Bronchial epithelial cell (primary cell): ENCODE measurements at regions not wholly inside any gene's neighbourhood (a gene's known extent, or its start where the extent isn't known, plus 50 kb on each side); places are given as distances from the start of the nearest gene placed in this dataset.

Experiments
- DNase-seq: peaks from one replicate; pipeline ENCODE4 v3.0.0-alpha.2; 2010; ENCODE audit warnings: low read depth
- FAIRE-seq: peaks from 2 replicates; lab custom pipeline; 2011; peaks lifted over from hg19 to GRCh38; lab: Jason Lieb, UNC
- H3K27me3 ChIP-seq: 2 replicates; pipeline ENCODE4 v1.5.1; 2011; ENCODE audit warnings: low read length; ENCODE audit not compliant: control insufficient read depth, insufficient read depth
- H3K36me3 ChIP-seq: 2 replicates; pipeline ENCODE4 v1.5.1; 2011; ENCODE audit warnings: low read length; ENCODE audit not compliant: control insufficient read depth, insufficient read depth
- H3K4me3 ChIP-seq: 2 replicates; pipeline ENCODE4 v1.5.1; 2011; ENCODE audit warnings: mild to moderate bottlenecking, low read depth, low read length, control low read depth
- TF ChIP-seq, protein P1 (sequence below): IDR thresholded peaks from 2 replicates; pipeline ENCODE4 v1.5.1; 2011; ENCODE audit warnings: mild to moderate bottlenecking, moderate library complexity, low read length, control low read depth, inconsistent platforms; ENCODE audit not compliant: insufficient read depth, severe bottlenecking

DNA sequence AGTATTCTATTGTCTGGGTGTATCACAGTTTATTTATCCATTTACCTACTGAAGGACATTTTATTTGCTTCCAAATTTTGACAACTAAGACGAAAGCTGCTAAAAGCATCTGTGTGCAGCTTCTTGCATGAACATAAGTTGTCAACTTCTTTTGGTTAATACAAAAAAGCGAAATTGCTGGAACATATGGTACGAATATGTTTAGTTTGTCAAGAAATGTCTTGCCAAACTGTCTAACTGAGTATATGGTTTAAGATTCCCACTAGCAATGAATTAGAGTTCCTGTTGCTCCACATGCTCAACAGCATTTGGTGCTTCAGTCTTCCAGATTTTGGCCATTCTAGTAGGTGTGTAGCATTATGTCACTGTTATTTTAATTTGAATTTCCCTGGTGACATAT lies 372.3 kb upstream of the NRXN1 start:
- Histone ChIP-seq H3K36me3 (no peaks in the 10 kb centered on the region), H3K4me3 (no peak overlapping the region), H3K27me3 (no peaks in the 10 kb centered on the region)
- TF ChIP-seq, protein P1, sequence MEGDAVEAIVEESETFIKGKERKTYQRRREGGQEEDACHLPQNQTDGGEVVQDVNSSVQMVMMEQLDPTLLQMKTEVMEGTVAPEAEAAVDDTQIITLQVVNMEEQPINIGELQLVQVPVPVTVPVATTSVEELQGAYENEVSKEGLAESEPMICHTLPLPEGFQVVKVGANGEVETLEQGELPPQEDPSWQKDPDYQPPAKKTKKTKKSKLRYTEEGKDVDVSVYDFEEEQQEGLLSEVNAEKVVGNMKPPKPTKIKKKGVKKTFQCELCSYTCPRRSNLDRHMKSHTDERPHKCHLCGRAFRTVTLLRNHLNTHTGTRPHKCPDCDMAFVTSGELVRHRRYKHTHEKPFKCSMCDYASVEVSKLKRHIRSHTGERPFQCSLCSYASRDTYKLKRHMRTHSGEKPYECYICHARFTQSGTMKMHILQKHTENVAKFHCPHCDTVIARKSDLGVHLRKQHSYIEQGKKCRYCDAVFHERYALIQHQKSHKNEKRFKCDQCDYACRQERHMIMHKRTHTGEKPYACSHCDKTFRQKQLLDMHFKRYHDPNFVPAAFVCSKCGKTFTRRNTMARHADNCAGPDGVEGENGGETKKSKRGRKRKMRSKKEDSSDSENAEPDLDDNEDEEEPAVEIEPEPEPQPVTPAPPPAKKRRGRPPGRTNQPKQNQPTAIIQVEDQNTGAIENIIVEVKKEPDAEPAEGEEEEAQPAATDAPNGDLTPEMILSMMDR, result no peak
- FAIRE-seq (no peak), DNase-seq (no peak)

DNA sequence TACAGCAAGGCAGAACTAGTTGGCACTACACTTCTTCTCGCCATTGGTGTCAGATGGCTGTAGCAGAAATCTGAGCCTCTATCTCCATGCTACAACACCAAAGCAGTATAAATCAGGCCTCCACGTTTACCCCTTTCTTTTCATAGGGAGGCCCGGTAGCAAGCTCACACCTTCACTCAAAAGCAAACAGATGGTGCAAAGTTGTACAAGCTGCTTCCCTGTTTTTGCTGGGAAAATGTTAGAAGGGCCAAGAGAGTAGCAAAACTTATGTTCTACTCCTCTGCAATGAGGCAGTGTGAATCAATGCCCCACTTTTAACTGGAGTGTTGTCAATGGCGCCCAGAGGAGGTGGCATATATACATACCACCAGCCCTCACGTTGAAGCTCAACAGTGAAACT lies 369.6 kb upstream of the NRXN1 start:
- H3K36me3 ChIP-seq, result no peaks in the 10 kb centered on the region
- DNase-seq (no peak), FAIRE-seq (no peak)
- no peaks in the 10 kb centered on the region for H3K27me3 ChIP-seq
- H3K4me3 ChIP-seq, result no peak overlapping the region
- TF ChIP-seq, protein P1, result no peak

DNA sequence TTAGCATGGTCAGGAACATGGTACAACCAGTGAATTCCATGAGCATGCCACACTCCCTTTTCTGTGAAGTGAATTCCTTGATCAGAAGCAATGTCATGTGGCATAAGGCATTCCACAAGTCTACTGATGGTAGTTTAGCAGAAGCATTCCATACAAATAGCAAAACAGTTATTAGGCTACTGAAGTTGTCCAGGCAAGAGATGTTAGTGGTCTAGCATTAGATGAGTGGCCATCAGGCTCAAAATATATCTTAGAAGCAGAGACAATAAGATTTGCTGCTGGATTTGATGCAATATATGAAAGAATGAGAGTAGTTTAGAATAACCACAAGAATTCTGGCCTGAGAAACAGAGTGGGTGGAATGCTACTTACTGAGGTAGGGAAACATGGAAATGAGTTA lies 355.3 kb upstream of the NRXN1 start:
- Histone ChIP-seq H3K27me3 (no peaks in the 10 kb centered on the region), H3K4me3 (no peak overlapping the region), H3K36me3 (no peaks in the 10 kb centered on the region)
- TF ChIP-seq, protein P1, result no peak
- no peak for FAIRE-seq
- no peak for DNase-seq

DNA sequence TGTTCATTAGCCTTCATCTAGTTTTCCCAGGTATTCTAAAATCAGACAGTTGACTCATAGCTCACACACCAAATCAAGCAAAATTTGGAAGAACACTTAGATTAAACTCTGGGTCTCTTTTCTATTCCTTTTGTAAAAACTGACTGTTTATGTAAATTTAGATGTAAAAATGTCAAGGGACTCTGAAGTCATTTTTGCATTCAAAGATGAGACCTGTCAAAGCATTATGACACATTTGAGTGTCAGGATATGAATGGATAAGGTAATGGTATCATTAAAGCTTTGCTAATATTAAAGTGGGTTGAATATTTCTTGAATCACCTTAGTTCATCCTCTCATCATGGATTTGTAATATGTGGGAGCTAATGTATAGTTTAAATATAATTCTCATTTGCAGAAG lies 348.1 kb upstream of the NRXN1 start:
- Histone ChIP-seq H3K36me3 (no peaks in the 10 kb centered on the region), H3K27me3 (no peaks in the 10 kb centered on the region), H3K4me3 (no peak overlapping the region)
- DNase-seq (no peak), FAIRE-seq (no peak)
- TF ChIP-seq, protein P1, result no peak

DNA sequence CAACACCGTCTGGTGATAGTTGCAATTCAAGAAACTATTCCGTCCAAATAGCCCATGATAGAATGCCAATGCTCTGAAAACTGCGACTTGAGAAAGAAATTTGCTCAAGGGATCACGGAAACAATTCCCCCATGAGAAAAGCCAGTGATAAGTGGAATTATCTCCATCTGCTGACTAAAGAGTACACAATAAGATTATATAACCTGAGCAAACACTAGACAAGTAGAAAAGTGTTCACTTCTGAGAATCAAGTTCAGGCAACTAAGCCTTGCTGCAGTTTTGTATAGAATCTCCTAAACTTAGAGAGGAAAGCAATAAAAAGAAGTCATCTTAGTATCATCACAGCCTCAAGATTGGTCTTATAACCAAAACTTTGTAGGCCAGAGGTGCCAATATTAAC lies 336.3 kb upstream of the NRXN1 start:
- Histone ChIP-seq H3K27me3 (no peaks in the 10 kb centered on the region), H3K36me3 (no peaks in the 10 kb centered on the region), H3K4me3 (no peak overlapping the region)
- no peak for DNase-seq
- FAIRE-seq, result no peak
- TF ChIP-seq, protein P1, result no peak

DNA sequence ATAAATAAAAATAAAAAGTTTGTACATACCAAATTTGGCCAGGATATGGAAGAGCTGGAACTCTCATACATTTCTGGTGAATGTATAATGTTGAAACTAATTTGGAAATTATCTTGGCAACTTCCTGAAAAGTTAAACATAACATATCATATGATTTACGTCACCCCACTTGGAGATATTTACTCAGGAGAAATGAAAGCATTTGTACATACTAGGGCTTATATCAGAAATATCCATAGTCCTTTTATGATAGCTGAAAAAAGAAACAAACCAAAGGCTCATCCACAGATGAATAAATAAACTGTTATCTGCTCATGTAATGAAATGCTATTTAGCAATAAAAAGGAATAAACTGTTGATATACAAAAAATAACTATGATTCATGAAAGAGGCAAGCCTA lies 318.2 kb upstream of the NRXN1 start:
- DNase-seq, result peak; percentile 65
- no peaks in the 10 kb centered on the region for H3K27me3 ChIP-seq
- H3K4me3 ChIP-seq, result no peak overlapping the region
- no peak for FAIRE-seq
- H3K36me3 ChIP-seq, result no peaks in the 10 kb centered on the region
- TF ChIP-seq, protein P1, result no peak
